Stimulated activated naive CD8-positive, alpha-beta T cell treated with anti-CD3 and anti-CD28 coated beads, Interleukin-15, amount 100 ng/mL, for 72 hours (primary cell): ENCODE measurements at regions not wholly inside any gene's neighbourhood (a gene's known extent, or its start where the extent isn't known, plus 50 kb on each side); places are given as distances from the start of the nearest gene placed in this dataset.

ENCODE experiments used
- ATAC-seq: fragments of 150-1000 bp; cut with Tn5 transposase; 2 replicates; pipeline ENCODE4 v1.10.0; 2021; ENCODE audit warnings: mild to moderate bottlenecking, moderate library complexity
- DNase-seq, 2 donors: peaks; one replicate each; pipeline ENCODE4 v3.0.0; 2021 to 2022
- H3K27ac Mint-ChIP-seq, 2 donors: one replicate each; pipeline ENCODE4 v1.8.0; 2022; ENCODE audit warnings: mild to moderate bottlenecking in 2 of 2, mixed read lengths in 2 of 2, moderate library complexity in 2 of 2
- H3K27me3 Mint-ChIP-seq: one replicate; pipeline ENCODE4 v1.8.0; 2022; ENCODE audit warnings: mixed read lengths
- H3K4me1 Mint-ChIP-seq: one replicate; pipeline ENCODE4 v1.8.0; 2022; ENCODE audit warnings: mild to moderate bottlenecking, mixed read lengths
- H3K4me3 Mint-ChIP-seq, 2 donors: one replicate each; pipeline ENCODE4 v1.8.0; 2022; ENCODE audit warnings: mild to moderate bottlenecking in 2 of 2, mixed read lengths in 2 of 2, moderate library complexity in 1 of 2
- H3K9me3 Mint-ChIP-seq, 2 donors: one replicate each; pipeline ENCODE4 v1.8.0; 2022; ENCODE audit warnings: mixed read lengths in 2 of 2

DNA sequence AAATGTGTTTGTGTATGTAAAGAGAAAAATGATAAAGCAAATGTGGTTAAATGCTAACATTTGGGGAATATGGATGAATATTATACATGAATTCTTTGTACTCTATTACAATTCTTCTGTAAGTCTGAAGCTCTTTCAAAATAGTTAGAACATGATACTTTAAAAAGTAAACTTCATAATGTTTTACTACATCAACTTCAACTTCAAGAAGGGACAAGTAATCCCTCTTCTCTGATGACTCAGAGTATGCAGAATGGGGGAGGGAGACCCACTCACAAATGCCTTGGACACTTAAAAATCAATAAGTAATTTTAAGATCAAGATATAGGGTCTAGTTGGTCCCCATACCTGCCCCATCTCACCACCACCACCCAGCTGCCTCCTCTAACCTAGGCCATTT, 162.4 kb downstream of the ESM1 start:
- no peak overlapping the region for H3K4me3 Mint-ChIP-seq
- no peak overlapping the region for H3K27ac Mint-ChIP-seq
- peaks cover 16% of the 10 kb centered on the region for H3K27me3 Mint-ChIP-seq
- no peaks in the 10 kb centered on the region for H3K9me3 Mint-ChIP-seq
- H3K4me1 Mint-ChIP-seq, result no peaks in the 10 kb centered on the region
- DNase-seq (no peak), ATAC-seq (no peak)

DNA sequence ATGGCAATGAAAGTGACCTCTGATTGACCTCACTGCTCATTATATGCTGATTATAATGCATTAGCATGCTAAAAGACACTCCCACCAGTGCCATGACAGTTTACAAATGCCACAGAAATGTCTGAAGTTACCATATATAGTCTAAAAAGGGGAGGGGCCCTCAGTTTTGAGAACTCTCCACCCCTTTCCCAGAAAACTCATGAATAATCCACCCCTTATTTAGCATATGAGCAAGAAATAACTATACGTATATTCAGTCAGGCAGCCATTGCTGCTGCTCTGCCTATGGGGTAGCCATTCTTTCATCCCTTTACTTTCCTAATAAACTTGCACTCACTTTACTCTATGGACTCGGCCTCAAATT, 163.1 kb downstream of the ESM1 start:
- H3K4me3 Mint-ChIP-seq, result no peak overlapping the region
- no peaks in the 10 kb centered on the region for H3K4me1 Mint-ChIP-seq
- peaks cover 16% of the 10 kb centered on the region for H3K27me3 Mint-ChIP-seq
- no peak for ATAC-seq
- H3K9me3 Mint-ChIP-seq, result no peaks in the 10 kb centered on the region
- H3K27ac Mint-ChIP-seq, result no peak overlapping the region
- DNase-seq, result no peak

DNA sequence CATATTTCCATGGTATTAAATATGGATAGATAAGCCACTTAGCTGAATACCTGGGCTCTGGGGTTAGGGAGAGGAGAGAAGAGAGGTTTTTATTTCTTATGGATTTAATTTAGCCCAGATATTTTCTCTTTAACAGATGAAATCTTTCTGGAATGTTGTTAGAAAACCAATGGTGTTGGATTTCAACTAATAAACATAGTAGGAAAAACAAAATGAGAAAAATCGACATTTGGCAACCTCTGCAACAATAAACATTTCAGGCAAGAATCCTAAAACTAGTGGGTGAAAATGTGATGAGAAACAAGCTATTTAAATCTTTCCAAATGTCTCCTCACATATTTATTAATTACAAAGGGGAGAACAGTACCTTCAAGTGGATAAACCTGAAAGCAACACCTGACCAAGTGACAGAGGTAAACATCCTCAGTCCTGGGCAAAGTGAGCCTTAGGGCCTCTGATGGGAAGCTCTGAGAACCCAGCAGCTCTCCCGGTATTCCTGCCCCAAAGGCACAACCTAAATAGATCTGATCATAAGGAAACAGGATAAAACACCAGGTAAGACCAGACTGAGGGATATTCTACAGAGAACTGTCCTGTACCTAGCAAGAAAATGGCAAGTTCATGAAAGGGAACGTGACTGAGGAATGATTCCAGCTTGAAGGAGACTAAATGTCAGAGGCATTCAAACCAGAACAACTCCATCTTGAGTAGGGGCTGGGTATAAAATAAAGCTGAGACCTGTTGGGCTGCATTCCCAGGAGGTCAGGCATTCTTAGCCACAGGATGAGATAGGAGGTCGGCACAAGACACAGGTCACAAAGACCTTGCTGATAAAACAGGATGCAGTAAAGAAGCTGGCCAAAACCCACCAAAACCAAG, 163.7 kb downstream of the ESM1 start:
- ATAC-seq, result no peak
- H3K27ac Mint-ChIP-seq, result peak overlapping the region in 1 of 2 donors; percentile 37

DNA sequence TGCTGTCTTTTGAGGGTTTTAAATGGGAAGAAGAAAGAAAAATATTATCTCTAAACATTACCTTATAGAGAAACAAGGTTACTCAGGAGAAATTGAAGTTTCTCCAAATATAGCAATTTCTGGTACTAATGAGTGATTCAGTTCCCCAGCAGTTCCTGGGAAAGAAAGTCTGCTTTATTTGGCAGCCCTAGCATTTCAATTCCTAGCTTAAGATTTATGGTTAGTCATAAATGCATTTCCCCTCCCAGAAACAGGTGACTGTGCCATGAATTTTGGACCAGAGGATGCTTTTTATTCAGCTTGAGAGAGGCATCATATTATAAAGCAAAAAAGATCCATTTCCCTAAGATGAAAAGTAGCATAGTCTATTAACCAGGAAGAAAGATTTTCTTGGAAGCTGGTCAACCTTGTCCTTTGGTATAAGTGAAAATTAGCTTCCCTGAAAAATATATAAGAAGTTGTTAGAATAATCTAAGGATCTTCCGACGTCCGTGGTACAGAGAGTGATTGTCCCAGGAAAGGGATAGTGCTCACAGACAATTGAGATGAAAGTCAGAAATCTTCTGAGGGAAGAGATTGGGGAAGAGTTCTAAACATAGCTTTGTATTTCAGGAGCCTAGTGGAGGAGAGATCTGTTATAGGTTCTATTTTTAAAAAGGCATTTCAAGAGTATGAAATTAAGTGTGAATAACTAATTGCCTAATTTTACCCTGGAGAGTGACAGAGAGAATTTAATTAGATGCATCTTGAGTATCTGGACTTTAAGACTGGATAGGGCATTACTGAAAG, 164.9 kb downstream of the ESM1 start:
- no peak for DNase-seq
- H3K4me3 Mint-ChIP-seq, result no peak overlapping the region
- no peak for ATAC-seq
- no peaks in the 10 kb centered on the region for H3K9me3 Mint-ChIP-seq
- peak overlapping the region in 1 of 2 donors; percentile 8 for H3K27ac Mint-ChIP-seq
- peaks cover 16% of the 10 kb centered on the region for H3K27me3 Mint-ChIP-seq
- no peaks in the 10 kb centered on the region for H3K4me1 Mint-ChIP-seq

More for the DNA sequence above, 163.7 kb downstream of the ESM1 start:
- no peaks in the 10 kb centered on the region for H3K9me3 Mint-ChIP-seq
- H3K4me1 Mint-ChIP-seq, result no peaks in the 10 kb centered on the region
- H3K4me3 Mint-ChIP-seq, result no peak overlapping the region
- H3K27me3 Mint-ChIP-seq, result peaks cover 16% of the 10 kb centered on the region
- DNase-seq, result no peak

DNA sequence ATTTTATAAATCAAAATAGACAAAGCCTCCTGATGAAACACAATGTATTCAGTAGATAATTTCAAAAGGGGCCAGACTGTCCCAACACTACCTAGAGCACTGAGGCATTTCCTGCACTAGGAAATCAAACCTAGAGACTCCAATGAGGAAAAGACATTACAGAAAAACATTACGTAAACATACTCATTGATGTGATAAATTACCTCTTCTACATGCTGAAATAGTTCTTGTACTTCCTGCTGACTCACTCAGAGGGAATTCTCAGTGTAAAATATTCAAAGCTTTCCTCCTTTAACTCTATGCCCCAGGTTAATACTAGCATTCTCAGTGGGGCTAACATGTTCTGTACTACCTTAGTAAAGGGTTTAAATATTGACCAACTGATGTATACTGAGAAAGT, 178.0 kb downstream of the ESM1 start:
- DNase-seq (no peak), ATAC-seq (no peak)
- Mint-ChIP-seq H3K4me3 (no peak overlapping the region), H3K9me3 (peaks cover 6 to 7% of the 10 kb centered on the region in 2 donors), H3K27ac (peak overlapping the region in 1 of 2 donors; percentile 13), H3K27me3 (no peaks in the 10 kb centered on the region), H3K4me1 (peaks cover 22% of the 10 kb centered on the region)

DNA sequence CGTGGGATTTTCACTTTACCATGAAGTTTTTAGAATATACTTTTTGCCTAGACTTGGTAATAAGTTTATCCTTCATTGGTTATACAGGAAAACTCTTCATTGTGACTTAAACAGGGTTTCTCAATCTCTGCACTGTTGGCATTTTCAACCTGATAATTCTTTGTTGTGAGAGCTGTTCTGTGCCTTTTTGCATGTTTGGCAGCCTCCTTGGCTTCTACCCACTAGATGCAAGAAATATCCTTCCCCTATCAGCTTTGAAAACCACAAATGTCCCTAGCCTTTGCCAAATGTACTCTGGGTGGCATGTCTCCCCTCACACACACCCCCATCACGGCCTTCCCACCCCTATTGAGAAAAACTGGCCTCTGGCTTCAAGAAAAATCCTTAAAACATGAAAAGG, 180.9 kb downstream of the ESM1 start:
- Mint-ChIP-seq H3K4me3 (no peak overlapping the region), H3K27ac (no peak overlapping the region), H3K4me1 (peaks cover 44% of the 10 kb centered on the region), H3K9me3 (peaks cover 6 to 7% of the 10 kb centered on the region in 2 donors), H3K27me3 (no peaks in the 10 kb centered on the region)
- DNase-seq (no peak), ATAC-seq (no peak)

DNA sequence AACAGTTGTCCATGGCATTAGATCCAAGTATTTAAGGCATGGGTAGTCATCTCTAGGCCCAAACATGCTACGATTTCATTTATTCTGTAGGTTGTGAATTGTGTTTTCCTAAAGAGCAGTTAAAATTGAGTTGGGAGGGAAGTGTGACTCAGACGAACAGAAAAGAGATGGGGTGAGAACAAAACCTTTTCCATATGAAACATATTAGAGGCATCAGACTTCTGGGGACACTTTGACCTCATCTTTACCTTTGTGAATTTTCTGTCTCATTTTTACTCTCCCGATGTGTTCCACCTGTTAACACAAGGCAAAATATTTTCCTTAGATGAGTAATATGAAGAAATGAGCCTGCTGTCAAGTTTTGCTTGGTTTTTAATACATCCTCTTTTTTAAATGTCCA, 181.3 kb downstream of the ESM1 start:
- Mint-ChIP-seq H3K4me1 (peaks cover 44% of the 10 kb centered on the region), H3K9me3 (peaks cover 6 to 7% of the 10 kb centered on the region in 2 donors), H3K27me3 (no peaks in the 10 kb centered on the region), H3K27ac (no peak overlapping the region), H3K4me3 (no peak overlapping the region)
- DNase-seq (no peak), ATAC-seq (no peak)

DNA sequence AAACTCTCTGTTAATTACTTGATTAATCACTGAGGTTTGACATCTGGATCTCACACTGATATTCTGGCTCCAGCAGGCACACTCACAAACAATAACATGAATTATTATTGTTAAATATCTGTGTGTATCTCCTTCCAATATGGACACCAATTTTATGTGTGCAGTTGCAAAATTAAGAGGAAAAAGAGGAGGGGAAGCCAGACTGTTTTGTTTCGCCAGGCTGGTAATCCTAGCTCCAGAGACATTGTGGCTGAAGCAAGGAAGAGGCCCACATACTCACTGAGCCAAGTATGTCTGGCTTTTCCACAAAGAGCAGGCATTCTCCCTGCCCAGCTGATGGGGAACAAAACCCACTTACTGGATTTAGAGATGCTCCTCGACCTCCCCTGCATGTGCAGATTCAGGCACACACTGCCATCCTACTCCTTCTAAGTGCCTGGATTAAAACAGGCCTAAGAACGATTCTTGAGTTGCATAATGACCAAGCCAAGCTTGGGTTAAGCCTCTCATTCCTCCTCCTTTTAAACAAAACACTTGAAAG, 181.9 kb downstream of the ESM1 start:
- Mint-ChIP-seq H3K27me3 (no peaks in the 10 kb centered on the region), H3K9me3 (peaks cover under 1 to 2% of the 10 kb centered on the region in 2 donors), H3K4me3 (no peak overlapping the region), H3K27ac (no peak overlapping the region), H3K4me1 (peaks cover 44% of the 10 kb centered on the region)
- no peak for DNase-seq
- ATAC-seq, result no peak

DNA sequence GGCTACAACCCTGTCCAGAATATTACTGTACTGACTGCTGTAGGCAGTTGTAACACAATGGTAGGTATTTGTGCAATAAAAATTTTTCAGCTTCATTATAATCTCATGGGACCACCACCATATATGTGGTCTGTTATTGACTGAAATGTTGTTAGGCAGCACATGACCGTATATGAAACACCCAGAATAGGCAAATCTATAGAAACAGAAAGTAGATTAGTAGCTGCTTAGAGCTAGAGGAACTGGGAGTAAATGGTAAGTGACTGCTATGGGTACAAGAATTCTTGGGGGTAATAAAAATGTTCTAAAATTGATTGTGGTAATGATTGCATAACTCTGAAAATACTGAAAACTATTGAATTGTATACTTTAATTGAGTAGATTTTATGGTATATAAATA, 185.7 kb downstream of the ESM1 start:
- H3K9me3 Mint-ChIP-seq, result peaks cover 0 to 8% of the 10 kb centered on the region in 2 donors
- no peak overlapping the region for H3K27ac Mint-ChIP-seq
- peaks cover 53% of the 10 kb centered on the region for H3K4me1 Mint-ChIP-seq
- ATAC-seq, result no peak
- peaks cover 13% of the 10 kb centered on the region for H3K27me3 Mint-ChIP-seq
- no peak overlapping the region for H3K4me3 Mint-ChIP-seq
- DNase-seq, result no peak

DNA sequence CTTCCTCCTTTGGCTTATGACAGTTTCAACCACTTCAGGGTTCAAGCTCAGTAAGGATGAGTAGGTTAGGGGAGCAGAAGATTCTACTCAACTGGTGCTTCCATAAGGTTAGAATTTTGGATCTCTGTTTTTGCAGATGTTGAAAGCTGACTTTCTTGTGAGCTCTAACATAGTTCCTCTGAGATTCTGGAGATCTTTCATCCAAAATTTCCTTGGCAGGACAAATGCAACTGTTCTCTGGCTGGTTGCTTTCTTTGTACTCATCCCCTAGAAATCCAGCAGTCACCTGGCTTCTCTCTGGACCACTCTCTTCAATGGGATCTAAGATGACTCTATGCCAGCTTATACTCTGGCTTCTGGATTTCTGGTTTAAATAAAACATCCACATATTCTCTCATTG, 189.6 kb downstream of the ESM1 start:
- Mint-ChIP-seq H3K4me1 (peaks cover 46% of the 10 kb centered on the region), H3K9me3 (peaks cover under 1 to 18% of the 10 kb centered on the region in 2 donors), H3K4me3 (no peak overlapping the region), H3K27ac (no peak overlapping the region), H3K27me3 (peaks cover 14% of the 10 kb centered on the region)
- DNase-seq, result no peak
- no peak for ATAC-seq

DNA sequence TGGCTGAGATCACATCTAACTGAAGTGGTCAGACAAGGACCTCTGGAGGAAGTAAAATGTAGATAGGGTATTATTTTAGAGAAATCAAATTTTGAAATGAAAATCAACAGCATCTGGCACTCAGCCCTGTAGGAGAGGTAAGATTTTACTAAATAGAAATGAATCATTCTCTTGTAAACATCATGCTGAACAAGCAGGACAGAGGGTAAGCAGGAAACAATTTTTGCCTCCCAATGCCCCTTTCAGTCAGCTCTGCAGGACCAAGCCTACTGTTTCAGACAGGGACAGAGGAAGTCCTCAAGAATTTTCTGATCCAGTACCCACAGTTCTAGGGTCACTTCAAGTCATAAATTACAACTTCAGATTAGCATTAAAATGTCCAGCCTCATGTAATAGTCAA, 190.1 kb downstream of the ESM1 start:
- no peak overlapping the region for H3K27ac Mint-ChIP-seq
- peaks cover 41% of the 10 kb centered on the region for H3K4me1 Mint-ChIP-seq

DNA sequence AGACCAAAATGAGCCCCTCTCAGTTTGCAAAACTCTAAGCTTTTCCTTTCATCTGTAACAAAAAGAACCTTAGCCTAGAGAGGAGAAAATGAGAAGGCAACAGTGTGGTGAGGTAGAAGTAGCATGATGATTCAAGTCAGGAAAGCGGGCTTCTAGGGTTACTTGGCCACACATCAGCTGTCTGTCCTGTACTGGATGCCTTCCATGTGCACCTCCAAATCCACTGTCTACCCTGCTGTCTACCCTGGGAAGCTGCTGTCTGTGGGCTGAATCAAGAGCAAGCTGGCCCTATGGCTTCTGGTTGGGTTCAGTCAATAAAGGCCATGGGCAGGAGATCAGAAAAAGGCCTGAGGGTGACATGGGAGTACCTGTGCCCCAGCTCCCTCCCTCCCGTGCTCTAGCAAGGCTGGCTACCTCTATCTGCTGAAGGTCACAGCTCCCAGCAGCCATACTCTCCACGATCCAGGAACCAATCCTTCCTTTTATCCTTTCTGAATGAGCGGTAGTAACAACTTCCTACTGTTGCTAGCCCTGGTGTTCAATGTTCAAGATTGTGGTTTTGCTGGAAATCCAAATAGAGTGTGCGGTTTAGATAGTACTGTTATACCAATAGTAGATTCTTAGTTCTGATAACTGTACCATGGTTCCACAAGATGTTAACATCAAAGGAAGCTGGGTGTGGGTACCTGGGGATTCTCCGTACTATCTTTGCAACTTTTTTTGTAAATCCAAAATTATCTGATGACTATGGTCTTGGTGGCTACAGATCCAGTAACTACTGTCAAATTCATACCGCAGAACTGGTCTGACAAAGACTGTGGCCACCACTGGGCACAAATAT, 191.0 kb downstream of the ESM1 start:
- peaks cover 20% of the 10 kb centered on the region for H3K27me3 Mint-ChIP-seq
- peaks cover 37% of the 10 kb centered on the region for H3K4me1 Mint-ChIP-seq
- ATAC-seq (peak; percentile 91), DNase-seq (peak in 1 of 2 donors; percentile 52)
- H3K9me3 Mint-ChIP-seq, result peaks cover 10 to 21% of the 10 kb centered on the region in 2 donors
- peak overlapping the region; percentile 66 to 76 for H3K4me3 Mint-ChIP-seq
- H3K27ac Mint-ChIP-seq, result peak overlapping the region; percentile 95 to 99

More for the DNA sequence above, 190.1 kb downstream of the ESM1 start:
- H3K27me3 Mint-ChIP-seq, result peaks cover 19% of the 10 kb centered on the region
- ATAC-seq, result no peak
- no peak overlapping the region for H3K4me3 Mint-ChIP-seq
- peaks cover 6 to 21% of the 10 kb centered on the region in 2 donors for H3K9me3 Mint-ChIP-seq
- no peak for DNase-seq

DNA sequence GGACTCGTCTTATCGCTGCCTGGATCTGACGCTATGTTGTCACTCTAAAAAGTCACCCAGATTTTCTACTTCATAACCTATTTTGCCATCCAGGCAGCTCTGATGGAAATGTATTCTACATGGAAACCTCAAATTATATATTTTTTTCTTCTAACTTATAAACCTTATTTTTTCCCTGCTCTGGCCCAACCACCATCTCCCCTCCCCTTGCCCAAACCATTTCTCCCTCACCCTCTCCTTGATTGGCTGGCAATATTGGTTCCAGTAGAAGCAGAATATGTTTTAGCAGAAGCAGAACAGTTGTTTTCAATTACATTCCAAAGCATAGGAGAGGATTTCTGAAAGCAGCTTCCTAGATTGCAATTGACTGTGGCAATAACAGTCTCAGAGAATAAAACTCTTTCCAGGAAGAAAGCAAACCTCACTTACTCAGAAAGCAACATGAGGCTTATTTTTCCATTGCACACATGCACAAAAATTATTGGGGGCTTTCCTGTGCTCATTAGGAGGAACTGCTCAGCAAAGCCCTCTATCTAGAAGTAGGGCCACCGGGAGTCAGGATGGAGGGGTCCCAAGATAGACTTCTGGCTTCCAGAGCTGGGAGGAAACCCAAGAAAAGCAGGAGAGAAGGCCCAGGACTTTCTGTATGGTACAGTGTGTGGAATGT, 191.8 kb downstream of the ESM1 start:
- Mint-ChIP-seq H3K27ac (peak overlapping the region; percentile 95 to 99), H3K4me1 (peaks cover 37% of the 10 kb centered on the region), H3K9me3 (peaks cover 10 to 21% of the 10 kb centered on the region in 2 donors), H3K4me3 (peak overlapping the region; percentile 66 to 76), H3K27me3 (peaks cover 20% of the 10 kb centered on the region)
- peak; percentile 36 to 54 for DNase-seq
- peak; percentile 66 for ATAC-seq

DNA sequence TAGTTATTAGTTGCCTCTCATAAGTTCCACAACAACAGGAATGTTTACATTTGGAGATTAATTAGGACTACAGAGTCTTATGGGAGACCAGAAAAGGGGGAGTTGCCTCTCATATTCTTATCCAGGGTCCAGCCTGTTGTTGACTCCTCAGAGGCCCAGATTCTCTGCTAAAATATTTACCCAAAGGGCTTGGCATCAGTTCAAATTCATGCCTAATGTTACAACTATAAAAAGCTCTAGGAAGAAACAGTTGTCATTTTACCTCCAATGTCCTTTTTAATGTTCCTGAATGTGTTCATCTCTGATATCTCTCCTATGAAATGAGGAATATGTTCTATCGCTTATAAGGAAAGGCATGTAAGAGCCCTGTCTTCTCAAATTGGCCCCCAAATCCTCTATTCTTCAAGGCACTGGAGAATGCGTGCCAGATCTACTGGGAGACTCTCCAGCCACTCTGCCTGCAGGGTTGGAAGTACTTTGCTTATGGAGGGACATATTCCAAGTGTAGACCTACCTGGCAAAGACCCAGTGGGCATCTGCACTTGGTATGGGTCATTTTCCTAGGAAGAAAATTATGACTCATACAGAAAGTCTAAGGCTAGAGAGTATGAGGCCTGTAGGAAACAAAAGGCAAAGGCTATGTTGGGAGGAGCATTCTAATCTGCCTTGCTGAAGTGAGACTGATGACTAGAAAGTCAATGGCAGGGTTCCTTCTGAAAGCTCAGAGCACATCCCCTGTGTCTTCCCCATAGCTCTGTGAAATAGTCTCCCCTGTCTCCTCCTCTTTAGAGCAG, 192.6 kb downstream of the ESM1 start:
- Mint-ChIP-seq H3K4me3 (peak overlapping the region in 1 of 2 donors; percentile 17), H3K27me3 (peaks cover 20% of the 10 kb centered on the region), H3K9me3 (peaks cover 10 to 21% of the 10 kb centered on the region in 2 donors), H3K27ac (peak overlapping the region; percentile 95 to 99), H3K4me1 (peaks cover 37% of the 10 kb centered on the region)
- no peak for ATAC-seq
- DNase-seq, result no peak
